ENCODE measurements at regions not wholly inside any gene's neighbourhood (a gene's known extent, or its start where the extent isn't known, plus 50 kb on each side); places are given as distances from the start of the nearest gene placed in this dataset.

DNA sequence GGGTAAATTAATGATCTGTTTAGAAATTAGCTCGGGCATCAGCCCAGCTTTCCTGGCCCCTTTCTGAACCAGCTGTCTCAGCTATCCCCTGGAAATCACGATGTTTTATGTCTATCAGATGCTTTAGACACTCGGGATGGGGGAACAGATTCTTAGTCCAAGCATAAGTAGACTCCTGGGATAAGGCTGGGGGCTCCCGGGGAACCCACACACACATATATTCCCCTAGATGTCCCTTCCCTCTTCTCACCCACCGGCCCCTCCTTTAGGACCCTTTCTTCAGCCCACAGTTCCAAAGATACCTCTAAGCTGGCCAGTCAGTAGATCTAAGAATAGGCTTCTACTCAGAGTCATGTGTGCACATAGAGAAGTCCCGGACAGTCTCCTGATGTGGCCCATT, 151.5 kb upstream of the COPS8 start:
- TF ChIP-seq EZH2 (IDR thresholded peaks at IDR 0.05; ENCODE audit: low read length, missing control alignments), result no peak
- TF ChIP-seq, protein P1, sequence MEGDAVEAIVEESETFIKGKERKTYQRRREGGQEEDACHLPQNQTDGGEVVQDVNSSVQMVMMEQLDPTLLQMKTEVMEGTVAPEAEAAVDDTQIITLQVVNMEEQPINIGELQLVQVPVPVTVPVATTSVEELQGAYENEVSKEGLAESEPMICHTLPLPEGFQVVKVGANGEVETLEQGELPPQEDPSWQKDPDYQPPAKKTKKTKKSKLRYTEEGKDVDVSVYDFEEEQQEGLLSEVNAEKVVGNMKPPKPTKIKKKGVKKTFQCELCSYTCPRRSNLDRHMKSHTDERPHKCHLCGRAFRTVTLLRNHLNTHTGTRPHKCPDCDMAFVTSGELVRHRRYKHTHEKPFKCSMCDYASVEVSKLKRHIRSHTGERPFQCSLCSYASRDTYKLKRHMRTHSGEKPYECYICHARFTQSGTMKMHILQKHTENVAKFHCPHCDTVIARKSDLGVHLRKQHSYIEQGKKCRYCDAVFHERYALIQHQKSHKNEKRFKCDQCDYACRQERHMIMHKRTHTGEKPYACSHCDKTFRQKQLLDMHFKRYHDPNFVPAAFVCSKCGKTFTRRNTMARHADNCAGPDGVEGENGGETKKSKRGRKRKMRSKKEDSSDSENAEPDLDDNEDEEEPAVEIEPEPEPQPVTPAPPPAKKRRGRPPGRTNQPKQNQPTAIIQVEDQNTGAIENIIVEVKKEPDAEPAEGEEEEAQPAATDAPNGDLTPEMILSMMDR (conservative IDR thresholded peaks at IDR 0.05 in 1 of 2, IDR thresholded peaks at IDR 0.05 in 1 of 2; ENCODE audit: low read depth in 1 of 2, low read length in 2 of 2), result no peak
- no peak for DNase-seq (ENCODE audit: low read depth in 2 of 2)
- no peaks in the 10 kb centered on the region for H3K27me3 ChIP-seq (ENCODE audit: control insufficient read depth, insufficient read depth, low read length)

DNA sequence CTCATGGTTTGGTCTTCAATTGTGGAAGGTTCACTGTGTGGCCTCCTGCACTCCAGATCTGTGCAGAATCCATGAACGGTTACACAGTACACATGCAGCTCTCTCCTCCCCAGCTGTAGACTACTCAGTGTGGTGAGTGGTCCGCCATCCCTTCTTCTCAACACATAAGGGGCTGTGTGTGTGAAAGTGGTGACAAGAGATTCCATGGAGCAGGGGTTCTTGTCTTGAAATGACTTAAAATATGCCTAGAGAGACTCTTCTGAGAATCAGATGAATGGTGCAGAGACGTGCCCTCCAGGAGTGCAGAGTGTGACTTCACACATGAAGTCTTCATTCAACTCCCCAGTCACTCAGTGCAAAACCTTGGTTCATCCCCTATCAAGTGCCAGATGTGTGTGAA, 151.0 kb upstream of the COPS8 start:
- H4K20me1 ChIP-seq (ENCODE audit: control insufficient read depth, extremely low read depth, insufficient read depth, low read length), result no peaks in the 10 kb centered on the region
- no peaks in the 10 kb centered on the region for H3K4me1 ChIP-seq (ENCODE audit: control insufficient read depth, extremely low read depth, insufficient read depth, low read length)
- no peak overlapping the region for H3K27ac ChIP-seq (ENCODE audit: insufficient read depth, low read length)
- H3K79me2 ChIP-seq (ENCODE audit: control insufficient read depth, insufficient read depth, low read length), result no peaks in the 10 kb centered on the region
- no peak for DNase-seq (ENCODE audit: low read depth in 2 of 2)
- H3K36me3 ChIP-seq (ENCODE audit: control insufficient read depth, insufficient read depth, low read length), result no peaks in the 10 kb centered on the region
- no peak overlapping the region for H3K9ac ChIP-seq (ENCODE audit: insufficient read depth, low read length)
- no peak for TF ChIP-seq EZH2 (IDR thresholded peaks at IDR 0.05; ENCODE audit: low read length, missing control alignments)
- TF ChIP-seq, protein P1 (conservative IDR thresholded peaks at IDR 0.05 in 1 of 2, IDR thresholded peaks at IDR 0.05 in 1 of 2; ENCODE audit: low read depth in 1 of 2, low read length in 2 of 2), result no peak
- no peak overlapping the region for H3K4me2 ChIP-seq (ENCODE audit: extremely low read depth, insufficient read depth, low read length)
- no peak overlapping the region for H3K4me3 ChIP-seq (replicated peaks in 1 of 4; ENCODE audit: control extremely low read depth in 1 of 4, insufficient read depth in 1 of 4, low read depth in 3 of 4, low read length in 4 of 4)
- no peak overlapping the region for H2AFZ ChIP-seq (ENCODE audit: low read length)
- no peaks in the 10 kb centered on the region for H3K27me3 ChIP-seq (ENCODE audit: control insufficient read depth, insufficient read depth, low read length)
- no peaks in the 10 kb centered on the region for H3K9me3 ChIP-seq (ENCODE audit: control insufficient read depth, insufficient read depth, low read depth, low read length)

More for the DNA sequence above, 151.5 kb upstream of the COPS8 start:
- H3K9me3 ChIP-seq (ENCODE audit: control insufficient read depth, insufficient read depth, low read depth, low read length), result no peaks in the 10 kb centered on the region
- H3K9ac ChIP-seq (ENCODE audit: insufficient read depth, low read length), result no peak overlapping the region
- H3K4me1 ChIP-seq (ENCODE audit: control insufficient read depth, extremely low read depth, insufficient read depth, low read length), result no peaks in the 10 kb centered on the region
- H3K36me3 ChIP-seq (ENCODE audit: control insufficient read depth, insufficient read depth, low read length), result no peaks in the 10 kb centered on the region
- no peak overlapping the region for H3K27ac ChIP-seq (ENCODE audit: insufficient read depth, low read length)
- no peak overlapping the region for H3K4me2 ChIP-seq (ENCODE audit: extremely low read depth, insufficient read depth, low read length)
- H2AFZ ChIP-seq (ENCODE audit: low read length), result no peak overlapping the region
- no peaks in the 10 kb centered on the region for H4K20me1 ChIP-seq (ENCODE audit: control insufficient read depth, extremely low read depth, insufficient read depth, low read length)
- H3K4me3 ChIP-seq (replicated peaks in 1 of 4; ENCODE audit: control extremely low read depth in 1 of 4, insufficient read depth in 1 of 4, low read depth in 3 of 4, low read length in 4 of 4), result no peak overlapping the region
- no peaks in the 10 kb centered on the region for H3K79me2 ChIP-seq (ENCODE audit: control insufficient read depth, insufficient read depth, low read length)

DNA sequence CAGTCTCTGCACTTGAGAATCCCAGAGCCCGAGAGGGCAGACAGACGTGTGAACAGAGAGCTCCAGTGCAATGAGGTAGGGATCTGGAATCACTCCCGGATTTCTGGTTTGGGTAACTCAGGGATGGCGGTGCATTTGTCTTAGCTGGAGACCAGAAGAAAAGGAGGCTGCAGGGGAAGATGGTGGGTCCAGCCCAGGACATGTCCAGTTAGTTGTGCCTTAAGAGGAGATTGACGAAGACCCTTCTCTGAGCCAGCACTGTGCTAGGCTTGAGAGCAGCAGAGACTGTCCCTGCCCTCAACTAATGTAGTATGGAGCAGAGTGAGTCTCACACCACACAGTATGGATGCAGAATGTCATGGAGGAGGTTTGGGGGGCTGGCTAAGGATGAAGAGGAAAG, 150.6 kb upstream of the COPS8 start:
- Histone ChIP-seq H2AFZ (ENCODE audit: low read length) (no peak overlapping the region), H3K27ac (ENCODE audit: insufficient read depth, low read length) (no peak overlapping the region), H3K4me1 (ENCODE audit: control insufficient read depth, extremely low read depth, insufficient read depth, low read length) (no peaks in the 10 kb centered on the region), H3K36me3 (ENCODE audit: control insufficient read depth, insufficient read depth, low read length) (no peaks in the 10 kb centered on the region), H3K4me3 (replicated peaks in 1 of 4; ENCODE audit: control extremely low read depth in 1 of 4, insufficient read depth in 1 of 4, low read depth in 3 of 4, low read length in 4 of 4) (no peak overlapping the region), H3K4me2 (ENCODE audit: extremely low read depth, insufficient read depth, low read length) (no peak overlapping the region), H4K20me1 (ENCODE audit: control insufficient read depth, extremely low read depth, insufficient read depth, low read length) (no peaks in the 10 kb centered on the region), H3K9me3 (ENCODE audit: control insufficient read depth, insufficient read depth, low read depth, low read length) (no peaks in the 10 kb centered on the region), H3K27me3 (ENCODE audit: control insufficient read depth, insufficient read depth, low read length) (no peaks in the 10 kb centered on the region), H3K9ac (ENCODE audit: insufficient read depth, low read length) (no peak overlapping the region), H3K79me2 (ENCODE audit: control insufficient read depth, insufficient read depth, low read length) (no peaks in the 10 kb centered on the region)
- TF ChIP-seq EZH2 (IDR thresholded peaks at IDR 0.05; ENCODE audit: low read length, missing control alignments), result no peak
- TF ChIP-seq, protein P1 (conservative IDR thresholded peaks at IDR 0.05 in 1 of 2, IDR thresholded peaks at IDR 0.05 in 1 of 2; ENCODE audit: low read depth in 1 of 2, low read length in 2 of 2), result no peak
- no peak for DNase-seq (ENCODE audit: low read depth in 2 of 2)

Data from fibroblast of lung (primary cell).